ENCODE measurements at regions not wholly inside any gene's neighbourhood (a gene's known extent, or its start where the extent isn't known, plus 50 kb on each side); places are given as distances from the start of the nearest gene placed in this dataset.
A peak's percentile ranks its signal among the peaks of the same experiment; 100 is the strongest.

DNA sequence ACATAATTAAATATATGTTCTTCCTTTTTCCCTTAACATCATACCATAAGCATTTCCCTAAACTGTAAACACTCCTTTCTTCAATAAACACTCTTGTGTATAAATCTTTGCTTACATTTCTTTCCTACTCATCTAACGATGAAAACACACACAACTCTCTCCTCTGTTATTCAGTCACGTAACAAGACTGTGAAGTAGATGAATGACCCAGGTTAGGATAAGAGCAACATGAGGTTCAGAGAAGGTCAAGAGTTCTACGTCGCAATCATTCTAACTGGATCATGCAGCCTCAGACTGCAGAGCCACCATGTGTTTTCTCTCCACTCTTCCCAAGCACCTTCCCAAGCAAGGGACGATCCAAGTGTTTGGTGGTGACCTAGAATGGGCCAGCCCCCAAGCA, 70.5 kb upstream of the SPTLC1 start:
- H3K9ac ChIP-seq: no peak overlapping the region
- H4K20me1 ChIP-seq: no peaks in the 10 kb centered on the region
- no peaks in the 10 kb centered on the region for H3K27me3 ChIP-seq
- H3K36me3 ChIP-seq: no peaks in the 10 kb centered on the region
- H3K9me3 ChIP-seq: peaks cover 8% of the 10 kb centered on the region; the same call in 1 of the 2 replicates
- H3K27ac ChIP-seq: no peak overlapping the region
- no peak overlapping the region for H3K4me3 ChIP-seq
- no peak overlapping the region for H3K4me2 ChIP-seq
- TF ChIP-seq Cebpa-rat (IDR thresholded peaks at IDR 0.05): no peak
- peaks cover 8% of the 10 kb centered on the region for H3K4me1 ChIP-seq

DNA sequence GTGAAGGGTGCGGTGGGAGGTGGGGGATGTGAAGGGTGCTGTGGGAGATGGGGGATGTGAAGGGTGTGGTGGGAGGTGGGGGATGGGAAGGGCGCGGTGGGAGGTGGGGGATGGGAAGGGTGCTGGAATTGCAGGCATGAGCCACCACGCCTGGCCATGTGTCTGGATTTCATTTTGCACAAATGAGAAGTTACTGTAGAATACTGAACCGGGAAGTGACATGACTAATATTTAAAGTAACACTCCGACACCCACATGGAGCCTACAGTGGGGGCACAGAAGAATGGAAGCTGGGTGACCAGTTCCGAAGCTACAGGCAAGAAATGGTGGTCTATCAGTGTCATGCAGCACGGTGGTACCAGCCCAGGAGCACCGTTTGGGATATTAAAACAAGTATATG, 69.9 kb upstream of the SPTLC1 start:
- Histone ChIP-seq H3K4me1 (peaks cover 13% of the 10 kb centered on the region), H3K9ac (no peak overlapping the region), H3K36me3 (no peaks in the 10 kb centered on the region), H3K27me3 (no peaks in the 10 kb centered on the region), H3K4me2 (no peak overlapping the region), H3K4me3 (no peak overlapping the region), H3K9me3 (peaks cover 8% of the 10 kb centered on the region; the same call in 1 of the 2 replicates), H3K27ac (no peak overlapping the region), H4K20me1 (no peaks in the 10 kb centered on the region)
- no peak for TF ChIP-seq Cebpa-rat (IDR thresholded peaks at IDR 0.05)

DNA sequence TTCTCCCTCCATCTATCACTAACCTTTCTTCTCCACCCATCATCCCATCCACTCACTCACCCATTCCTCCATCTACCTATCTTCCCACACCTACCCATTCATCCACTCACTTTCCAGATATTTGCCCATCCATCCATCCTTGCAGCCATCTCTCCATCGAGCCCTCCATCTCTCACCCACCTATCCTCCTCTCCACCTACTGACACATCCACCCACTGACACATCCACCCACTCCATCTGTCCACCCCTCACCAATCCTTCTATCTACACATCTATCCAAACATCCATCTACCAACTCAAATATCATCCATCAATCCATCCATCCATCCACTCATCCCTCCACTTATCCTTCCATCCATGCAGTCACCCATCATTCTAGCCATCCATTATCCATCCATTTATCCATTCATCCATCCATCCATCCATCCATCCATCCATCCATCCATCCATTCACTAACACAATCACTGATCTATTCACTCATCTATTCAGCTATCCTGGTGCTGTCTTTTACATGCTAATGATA, 68.9 kb upstream of the SPTLC1 start:
- Histone ChIP-seq H3K27me3 (no peaks in the 10 kb centered on the region), H3K4me1 (peaks cover 13% of the 10 kb centered on the region), H3K36me3 (no peaks in the 10 kb centered on the region), H4K20me1 (no peaks in the 10 kb centered on the region), H3K4me2 (no peak overlapping the region), H3K27ac (no peak overlapping the region), H3K9ac (no peak overlapping the region), H3K9me3 (peaks cover 8% of the 10 kb centered on the region; the same call in 1 of the 2 replicates), H3K4me3 (no peak overlapping the region)
- no peak for TF ChIP-seq Cebpa-rat (IDR thresholded peaks at IDR 0.05)

DNA sequence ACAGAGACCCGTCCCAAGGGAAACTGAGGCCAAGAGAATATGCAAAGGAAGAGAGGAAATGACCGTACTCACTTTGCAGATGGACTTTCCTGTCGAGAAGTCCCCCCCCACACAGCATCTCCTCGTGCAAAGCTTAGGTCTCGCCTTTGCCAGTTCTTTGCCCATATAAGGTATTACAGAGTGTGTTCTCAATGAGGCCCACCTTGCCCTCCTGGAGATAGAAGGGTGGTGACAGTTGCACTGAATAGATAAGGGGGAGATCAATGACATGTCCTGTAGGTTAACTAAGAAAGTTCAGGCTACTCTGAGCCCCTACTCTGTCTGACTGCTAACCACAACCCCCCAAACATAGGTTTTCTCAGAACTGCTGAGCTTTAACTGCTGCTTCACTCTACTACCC, 68.2 kb upstream of the SPTLC1 start:
- no peak overlapping the region for H3K27ac ChIP-seq
- H3K9ac ChIP-seq: no peak overlapping the region

DNA sequence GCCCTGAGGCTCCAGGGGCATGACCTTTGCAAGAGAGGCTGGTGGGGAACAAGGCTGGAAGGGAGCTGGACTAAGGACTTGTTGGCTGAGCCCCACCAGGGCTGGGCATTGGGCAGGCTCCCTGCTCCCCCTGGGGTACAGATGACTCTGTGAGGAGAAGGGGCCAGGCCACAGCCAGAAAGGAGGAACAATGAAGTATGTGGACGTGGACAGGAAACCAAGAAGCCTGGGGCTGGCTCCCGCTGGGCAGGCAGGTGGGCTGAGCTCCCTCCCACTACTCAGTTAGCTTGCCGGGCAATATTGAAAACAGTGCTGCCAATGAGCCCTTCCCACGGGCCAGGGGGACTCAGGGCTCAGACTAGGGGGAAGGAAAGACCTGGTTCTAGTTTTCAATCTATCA, 66.1 kb upstream of the SPTLC1 start:
- Histone ChIP-seq H3K4me3 (no peak overlapping the region), H3K9me3 (peaks cover 8% of the 10 kb centered on the region; the same call in 1 of the 2 replicates), H4K20me1 (no peaks in the 10 kb centered on the region), H3K4me1 (peaks cover 13% of the 10 kb centered on the region), H3K4me2 (peak overlapping the region; percentile 26; the same call in 1 of the 2 replicates), H3K9ac (no peak overlapping the region), H3K36me3 (no peaks in the 10 kb centered on the region), H3K27ac (no peak overlapping the region), H3K27me3 (no peaks in the 10 kb centered on the region)
- TF ChIP-seq Cebpa-rat (IDR thresholded peaks at IDR 0.05): no peak

More for the DNA sequence above, 68.2 kb upstream of the SPTLC1 start:
- Histone ChIP-seq H4K20me1 (no peaks in the 10 kb centered on the region), H3K4me3 (no peak overlapping the region), H3K36me3 (no peaks in the 10 kb centered on the region), H3K27me3 (no peaks in the 10 kb centered on the region), H3K4me1 (peaks cover 13% of the 10 kb centered on the region), H3K4me2 (no peak overlapping the region), H3K9me3 (peaks cover 8% of the 10 kb centered on the region; the same call in 1 of the 2 replicates)
- TF ChIP-seq Cebpa-rat (IDR thresholded peaks at IDR 0.05): no peak

DNA sequence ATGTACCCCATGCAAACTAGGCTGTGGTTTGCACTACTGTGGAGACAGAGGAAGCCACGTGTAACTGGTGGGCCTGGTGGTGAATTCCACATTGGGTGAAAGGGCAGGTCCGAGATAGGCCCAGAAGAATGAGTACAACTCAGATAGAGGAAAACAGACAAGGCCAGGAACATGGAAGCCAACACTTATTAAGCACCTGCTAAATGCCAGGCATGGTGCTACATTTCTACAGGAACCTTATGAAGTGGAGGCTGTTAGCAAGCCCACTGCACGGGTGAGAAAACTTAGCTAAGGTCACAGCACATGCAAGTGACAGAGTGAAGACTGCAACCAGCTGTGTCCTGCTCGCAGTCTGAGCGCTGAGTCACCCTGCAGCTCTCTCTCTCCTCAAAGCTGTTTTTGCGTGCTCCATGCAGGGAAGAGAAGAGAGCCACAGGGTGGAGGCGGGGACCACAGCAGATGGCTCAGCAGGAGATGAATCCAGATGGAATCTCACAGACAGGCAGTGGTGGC, 65.5 kb upstream of the SPTLC1 start:
- H3K9ac ChIP-seq: no peak overlapping the region

DNA sequence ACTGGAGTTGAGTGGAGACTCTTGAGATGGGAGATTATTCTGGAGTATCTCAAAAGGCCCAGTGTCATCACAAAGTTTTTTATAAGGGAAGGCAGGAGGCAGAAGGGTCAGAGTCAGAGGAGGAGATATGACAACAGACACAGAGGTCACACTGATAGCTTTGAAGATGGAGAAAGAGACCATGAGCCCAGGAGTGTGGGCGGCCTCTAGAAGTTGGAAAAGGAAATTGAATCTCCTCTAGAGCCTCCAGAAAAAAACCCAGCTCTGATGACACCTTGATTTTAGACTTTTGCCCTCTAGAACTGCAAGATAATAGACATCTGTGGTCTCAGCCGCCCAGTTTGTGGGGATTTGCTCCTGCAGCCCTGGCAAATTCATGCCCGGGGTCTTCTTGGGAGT, 64.8 kb upstream of the SPTLC1 start:
- Histone ChIP-seq H3K4me1 (peaks cover 13% of the 10 kb centered on the region), H3K9me3 (peaks cover 8% of the 10 kb centered on the region; the same call in 1 of the 2 replicates), H3K9ac (no peak overlapping the region), H3K27me3 (no peaks in the 10 kb centered on the region), H3K27ac (no peak overlapping the region), H4K20me1 (no peaks in the 10 kb centered on the region), H3K4me2 (peak overlapping the region; percentile 26; the same call in 1 of the 2 replicates), H3K4me3 (no peak overlapping the region), H3K36me3 (no peaks in the 10 kb centered on the region)
- TF ChIP-seq Cebpa-rat (IDR thresholded peaks at IDR 0.05): no peak

More for the DNA sequence above, 65.5 kb upstream of the SPTLC1 start:
- Histone ChIP-seq H3K27me3 (no peaks in the 10 kb centered on the region), H4K20me1 (no peaks in the 10 kb centered on the region), H3K4me3 (no peak overlapping the region), H3K9me3 (peaks cover 8% of the 10 kb centered on the region; the same call in 1 of the 2 replicates), H3K27ac (no peak overlapping the region), H3K4me2 (peak overlapping the region; percentile 26), H3K36me3 (no peaks in the 10 kb centered on the region), H3K4me1 (peaks cover 13% of the 10 kb centered on the region)
- no peak for TF ChIP-seq Cebpa-rat (IDR thresholded peaks at IDR 0.05)

DNA sequence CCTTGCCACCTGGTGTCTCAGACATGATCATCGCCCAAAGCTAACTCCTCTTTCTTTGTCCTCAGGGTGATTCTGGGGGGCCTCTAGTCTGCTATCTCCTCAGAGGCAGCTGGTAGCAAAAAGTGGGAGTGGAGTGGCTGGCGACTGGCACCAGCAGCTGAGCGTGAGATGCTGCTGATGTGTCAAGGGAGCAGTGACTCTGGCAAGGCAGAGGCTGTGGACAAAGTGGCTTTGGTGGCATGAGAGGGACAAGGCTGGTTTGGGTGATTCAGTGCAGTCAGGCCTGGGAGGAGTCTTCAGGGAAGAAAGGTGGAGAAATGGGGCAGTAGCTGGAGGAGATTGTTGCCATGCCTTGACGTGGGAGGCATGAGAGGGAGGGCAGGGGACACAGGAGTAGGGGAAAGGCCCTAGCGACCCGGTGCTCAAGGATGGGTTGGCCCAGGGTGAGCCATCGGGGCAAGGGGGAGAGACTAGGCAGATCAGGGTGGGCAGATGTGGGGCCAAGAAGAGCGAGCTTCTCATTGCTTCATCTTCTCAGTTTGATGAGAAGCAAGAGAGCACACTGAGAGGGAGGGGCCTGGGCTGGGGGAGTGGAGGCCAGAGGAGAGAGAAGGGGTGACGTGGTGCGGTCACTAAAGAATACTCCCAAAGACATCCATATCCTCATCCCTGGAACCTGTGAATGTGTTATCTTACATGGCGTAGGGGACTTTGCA, 64.2 kb upstream of the SPTLC1 start:
- Histone ChIP-seq H3K4me1 (peaks cover 13% of the 10 kb centered on the region), H3K36me3 (no peaks in the 10 kb centered on the region), H3K9ac (no peak overlapping the region), H3K4me3 (no peak overlapping the region), H3K27ac (no peak overlapping the region), H3K9me3 (peaks cover 8% of the 10 kb centered on the region; the same call in 1 of the 2 replicates), H4K20me1 (no peaks in the 10 kb centered on the region), H3K27me3 (no peaks in the 10 kb centered on the region), H3K4me2 (no peak overlapping the region)
- no peak for TF ChIP-seq Cebpa-rat (IDR thresholded peaks at IDR 0.05)

DNA sequence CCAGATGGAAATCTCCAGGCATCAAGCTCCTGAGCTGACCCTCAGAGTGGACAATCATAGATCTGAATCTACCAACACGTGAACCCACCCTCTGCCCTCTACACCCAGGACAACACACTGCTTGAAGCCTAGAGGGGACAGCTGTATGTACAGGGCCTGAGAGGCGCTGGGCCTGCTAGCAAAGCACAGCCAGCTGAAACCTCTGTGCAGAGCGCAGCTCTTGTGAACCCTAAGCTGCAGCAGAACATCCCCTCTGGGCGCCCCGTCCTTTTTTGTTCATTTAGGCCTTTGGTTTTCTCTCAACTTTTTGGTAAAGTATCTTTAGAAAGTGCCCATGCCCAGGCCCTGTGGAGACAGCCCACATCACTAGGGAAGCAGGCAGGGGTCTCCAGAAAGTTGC, 62.4 kb upstream of the SPTLC1 start:
- Histone ChIP-seq H3K4me1 (peaks cover 13% of the 10 kb centered on the region), H3K4me2 (no peak overlapping the region), H3K27me3 (no peaks in the 10 kb centered on the region), H3K9ac (no peak overlapping the region), H3K36me3 (no peaks in the 10 kb centered on the region), H4K20me1 (no peaks in the 10 kb centered on the region), H3K27ac (no peak overlapping the region), H3K9me3 (peaks cover 23% of the 10 kb centered on the region), H3K4me3 (no peak overlapping the region)
- TF ChIP-seq Cebpa-rat (IDR thresholded peaks at IDR 0.05): no peak

DNA sequence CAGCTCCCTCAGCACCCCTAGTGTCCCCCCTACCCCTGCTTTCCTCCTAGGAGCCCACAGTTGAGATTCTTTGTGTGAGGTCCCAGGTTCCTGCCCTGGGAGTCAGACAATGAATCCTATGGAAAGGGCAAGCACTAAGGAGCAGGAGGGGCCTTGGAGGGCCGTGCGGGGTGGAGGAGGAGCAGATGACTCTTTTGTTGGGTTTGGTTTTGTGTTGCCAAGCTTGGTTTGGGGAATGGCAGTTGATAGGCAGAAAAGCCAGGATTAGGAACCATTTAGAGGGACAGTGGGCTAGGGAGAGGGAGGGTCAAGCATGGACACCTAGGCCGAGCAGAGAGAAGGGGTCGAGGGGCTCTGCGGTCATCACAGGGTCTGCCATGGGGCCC, 61.6 kb upstream of the SPTLC1 start:
- Histone ChIP-seq H3K9me3 (peaks cover 19% of the 10 kb centered on the region), H4K20me1 (no peaks in the 10 kb centered on the region), H3K4me3 (no peak overlapping the region), H3K36me3 (no peaks in the 10 kb centered on the region), H3K9ac (no peak overlapping the region), H3K4me1 (peaks cover 13% of the 10 kb centered on the region), H3K4me2 (no peak overlapping the region), H3K27ac (no peak overlapping the region), H3K27me3 (no peaks in the 10 kb centered on the region)
- no peak for TF ChIP-seq Cebpa-rat (IDR thresholded peaks at IDR 0.05)
